ENCODE measurements at regions not wholly inside any gene's neighbourhood (a gene's known extent, or its start where the extent isn't known, plus 50 kb on each side); places are given as distances from the start of the nearest gene placed in this dataset.

DNA sequence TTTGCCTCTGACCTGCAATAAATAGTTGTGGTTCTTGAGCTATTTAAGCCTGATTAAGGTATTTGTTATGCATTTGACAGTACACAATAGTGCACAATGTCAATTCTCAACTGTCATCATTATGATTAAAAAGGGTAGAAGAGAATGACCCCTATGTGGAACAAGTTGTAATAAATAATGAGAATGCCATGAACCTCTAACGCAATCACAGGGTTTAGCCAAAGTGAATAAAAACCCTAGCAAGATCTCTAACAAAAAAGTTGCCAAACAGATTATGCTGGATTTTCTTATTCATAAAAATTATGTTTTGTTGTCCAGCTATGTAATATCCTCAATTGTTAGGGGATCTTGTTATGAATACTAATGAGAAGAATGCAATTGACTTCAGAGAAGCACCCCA lies 387.4 kb downstream of the GPAT3 start:
- intact Hi-C loops (cut with DNase I; ENCODE audit: low total_unique reads): no loop called here
- Histone ChIP-seq H3K36me3 (no peaks in the 10 kb centered on the region), H3K27me3 (no peaks in the 10 kb centered on the region), H3K4me3 (no peak overlapping the region), H3K9me3 (no peaks in the 10 kb centered on the region), H3K27ac (no peak overlapping the region), H3K4me1 (no peaks in the 10 kb centered on the region)
- ATAC-seq (no peak), DNase-seq (no peak)
- in situ Hi-C loops (cut with MboI; ENCODE audit: low sequenced_read_pairs in 4 of 4): no loop called here
- TF ChIP-seq, protein P1, sequence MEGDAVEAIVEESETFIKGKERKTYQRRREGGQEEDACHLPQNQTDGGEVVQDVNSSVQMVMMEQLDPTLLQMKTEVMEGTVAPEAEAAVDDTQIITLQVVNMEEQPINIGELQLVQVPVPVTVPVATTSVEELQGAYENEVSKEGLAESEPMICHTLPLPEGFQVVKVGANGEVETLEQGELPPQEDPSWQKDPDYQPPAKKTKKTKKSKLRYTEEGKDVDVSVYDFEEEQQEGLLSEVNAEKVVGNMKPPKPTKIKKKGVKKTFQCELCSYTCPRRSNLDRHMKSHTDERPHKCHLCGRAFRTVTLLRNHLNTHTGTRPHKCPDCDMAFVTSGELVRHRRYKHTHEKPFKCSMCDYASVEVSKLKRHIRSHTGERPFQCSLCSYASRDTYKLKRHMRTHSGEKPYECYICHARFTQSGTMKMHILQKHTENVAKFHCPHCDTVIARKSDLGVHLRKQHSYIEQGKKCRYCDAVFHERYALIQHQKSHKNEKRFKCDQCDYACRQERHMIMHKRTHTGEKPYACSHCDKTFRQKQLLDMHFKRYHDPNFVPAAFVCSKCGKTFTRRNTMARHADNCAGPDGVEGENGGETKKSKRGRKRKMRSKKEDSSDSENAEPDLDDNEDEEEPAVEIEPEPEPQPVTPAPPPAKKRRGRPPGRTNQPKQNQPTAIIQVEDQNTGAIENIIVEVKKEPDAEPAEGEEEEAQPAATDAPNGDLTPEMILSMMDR (IDR thresholded peaks at IDR 0.05 in 4 of 5, conservative IDR thresholded peaks at IDR 0.05 in 1 of 5): no peak
- no peak for TF ChIP-seq POLR2A (IDR thresholded peaks at IDR 0.05)

DNA sequence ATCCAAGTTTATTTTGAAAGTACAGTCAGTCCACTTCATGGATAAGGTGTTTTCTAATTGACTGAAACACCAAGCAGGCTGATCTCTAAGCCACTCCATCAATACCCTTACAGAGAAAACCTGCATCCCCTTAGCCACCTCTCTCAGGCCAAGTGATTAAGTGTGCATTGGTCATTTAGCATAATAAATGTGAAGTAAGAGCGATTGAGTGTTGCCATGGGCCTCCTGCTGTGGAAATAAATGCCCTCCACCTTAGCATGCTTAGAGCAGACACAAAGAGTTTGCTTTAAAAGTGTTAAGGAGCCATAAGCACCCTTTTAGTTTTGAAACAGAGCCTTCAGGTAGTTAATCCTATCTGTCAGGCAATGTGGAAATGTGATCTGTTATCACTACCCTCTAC lies 386.5 kb downstream of the GPAT3 start:
- no peaks in the 10 kb centered on the region for H3K4me1 ChIP-seq
- ATAC-seq (no peak), DNase-seq (no peak)
- no peaks in the 10 kb centered on the region for H3K9me3 ChIP-seq
- no peaks in the 10 kb centered on the region for H3K36me3 ChIP-seq
- H3K4me3 ChIP-seq: no peak overlapping the region
- TF ChIP-seq, protein P1 (IDR thresholded peaks at IDR 0.05 in 4 of 5, conservative IDR thresholded peaks at IDR 0.05 in 1 of 5): no peak
- TF ChIP-seq POLR2A (IDR thresholded peaks at IDR 0.05): no peak
- no peak overlapping the region for H3K27ac ChIP-seq
- in situ Hi-C loops (cut with MboI; ENCODE audit: low sequenced_read_pairs in 4 of 4) (no loop called here), intact Hi-C loops (cut with DNase I; ENCODE audit: low total_unique reads) (no loop called here)
- no peaks in the 10 kb centered on the region for H3K27me3 ChIP-seq

DNA sequence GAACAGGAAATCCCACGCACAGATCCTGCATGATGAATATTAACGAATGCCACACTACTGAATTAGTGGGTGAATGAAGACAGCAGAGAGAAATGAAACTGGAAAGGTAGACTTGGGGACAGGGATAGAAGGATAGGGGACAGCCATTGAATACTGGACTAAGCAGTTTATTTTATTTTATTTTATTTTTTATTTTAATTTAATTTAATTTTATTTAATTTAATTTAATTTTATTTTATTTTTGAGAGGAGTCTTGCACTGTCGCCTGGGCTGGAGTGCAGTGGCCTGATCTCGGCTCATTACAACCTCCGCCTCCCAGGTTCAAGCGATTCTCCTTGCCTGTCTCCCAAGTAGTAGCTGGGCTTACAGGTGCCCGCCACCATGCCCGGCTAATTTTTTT lies 385.2 kb downstream of the GPAT3 start:
- H3K4me1 ChIP-seq: no peaks in the 10 kb centered on the region
- no peaks in the 10 kb centered on the region for H3K36me3 ChIP-seq
- DNase-seq: no peak
- no peak overlapping the region for H3K4me3 ChIP-seq
- TF ChIP-seq POLR2A (IDR thresholded peaks at IDR 0.05): no peak
- no peaks in the 10 kb centered on the region for H3K27me3 ChIP-seq
- in situ Hi-C loops (cut with MboI; ENCODE audit: low sequenced_read_pairs in 4 of 4) (no loop called here), intact Hi-C loops (cut with DNase I; ENCODE audit: low total_unique reads) (no loop called here)
- no peak overlapping the region for H3K27ac ChIP-seq
- no peaks in the 10 kb centered on the region for H3K9me3 ChIP-seq
- ATAC-seq: no peak

DNA sequence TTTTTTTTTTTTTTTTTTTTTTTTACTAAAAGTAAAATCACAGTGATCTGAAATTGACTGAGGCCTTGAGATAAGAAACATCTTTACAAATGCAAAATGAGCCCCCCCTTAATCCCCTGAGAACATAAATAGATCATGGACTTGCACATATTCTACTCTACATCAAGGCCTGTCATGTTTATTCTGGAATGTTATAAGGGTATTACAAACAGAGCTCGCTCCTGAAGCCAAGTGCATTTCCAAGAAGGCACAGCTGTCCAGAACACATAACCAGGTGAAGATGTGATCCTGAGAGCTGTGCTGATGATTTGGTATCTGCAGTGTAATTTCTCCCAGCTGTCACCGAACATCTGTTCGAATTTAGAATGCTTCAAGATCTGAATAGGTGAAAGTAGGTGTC lies 384.5 kb downstream of the GPAT3 start:
- H3K27ac ChIP-seq: no peak overlapping the region
- DNase-seq (no peak), ATAC-seq (no peak)
- no peaks in the 10 kb centered on the region for H3K9me3 ChIP-seq
- in situ Hi-C loops (cut with MboI; ENCODE audit: low sequenced_read_pairs in 4 of 4) (no loop called here), intact Hi-C loops (cut with DNase I; ENCODE audit: low total_unique reads) (no loop called here)
- H3K27me3 ChIP-seq: no peaks in the 10 kb centered on the region
- no peaks in the 10 kb centered on the region for H3K36me3 ChIP-seq
- no peak overlapping the region for H3K4me3 ChIP-seq
- H3K4me1 ChIP-seq: no peaks in the 10 kb centered on the region
- TF ChIP-seq POLR2A (IDR thresholded peaks at IDR 0.05): no peak

DNA sequence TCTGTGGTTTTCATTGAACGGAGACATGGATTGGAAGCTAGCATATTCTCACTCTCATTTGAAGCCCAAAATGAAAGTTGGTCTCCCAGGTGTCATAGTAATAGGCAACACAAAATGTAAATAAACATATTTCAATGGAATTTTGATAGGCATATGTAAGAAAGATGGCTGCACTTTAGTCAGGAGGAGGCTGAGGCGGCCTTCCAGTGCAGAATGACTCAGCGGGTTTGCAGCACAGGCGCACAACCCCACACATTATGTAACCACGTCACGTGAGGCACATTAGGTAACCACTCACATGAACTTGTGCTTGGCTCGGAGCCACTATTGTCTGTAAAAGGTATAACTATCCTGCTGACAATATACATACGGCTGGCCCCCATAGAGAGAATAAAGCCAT lies 381.7 kb downstream of the GPAT3 start:
- in situ Hi-C loops (cut with MboI; ENCODE audit: low sequenced_read_pairs in 4 of 4): no loop called here
- no peak overlapping the region for H3K4me3 ChIP-seq
- H3K36me3 ChIP-seq: no peaks in the 10 kb centered on the region
- H3K27ac ChIP-seq: no peak overlapping the region
- TF ChIP-seq POLR2A (IDR thresholded peaks at IDR 0.05): no peak
- TF ChIP-seq, protein P1 (IDR thresholded peaks at IDR 0.05 in 4 of 5, conservative IDR thresholded peaks at IDR 0.05 in 1 of 5): no peak
- H3K9me3 ChIP-seq: no peaks in the 10 kb centered on the region
- H3K27me3 ChIP-seq: no peaks in the 10 kb centered on the region
- intact Hi-C loops (cut with DNase I; ENCODE audit: low total_unique reads): no loop called here
- no peak for ATAC-seq
- H3K4me1 ChIP-seq: no peaks in the 10 kb centered on the region
- no peak for DNase-seq

DNA sequence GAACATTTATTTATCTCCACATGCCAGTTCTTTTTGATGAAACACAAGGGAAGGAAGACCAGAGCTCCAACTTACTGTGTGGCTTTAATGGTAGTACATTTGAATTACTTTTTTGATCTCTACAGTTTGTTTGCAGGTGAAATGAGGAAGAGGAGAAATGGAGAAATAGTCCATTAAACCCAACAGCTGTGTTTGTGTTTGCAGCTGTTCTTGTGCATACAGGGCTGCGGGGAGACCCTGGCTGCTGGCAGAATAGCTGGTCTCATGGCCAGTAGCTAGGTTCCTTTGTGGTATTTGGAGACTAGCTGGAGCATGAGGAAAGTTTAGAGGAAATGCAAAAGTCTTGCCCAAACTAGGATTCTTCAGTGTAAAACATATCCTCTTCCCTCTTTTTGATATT lies 374.8 kb downstream of the GPAT3 start:
- intact Hi-C loops (cut with DNase I; ENCODE audit: low total_unique reads): no loop called here
- TF ChIP-seq POLR2A (IDR thresholded peaks at IDR 0.05): no peak
- TF ChIP-seq, protein P1 (IDR thresholded peaks at IDR 0.05 in 4 of 5, conservative IDR thresholded peaks at IDR 0.05 in 1 of 5): no peak
- ATAC-seq: no peak
- Histone ChIP-seq H3K9me3 (no peaks in the 10 kb centered on the region), H3K27ac (no peak overlapping the region), H3K4me1 (no peaks in the 10 kb centered on the region), H3K27me3 (no peaks in the 10 kb centered on the region), H3K36me3 (no peaks in the 10 kb centered on the region), H3K4me3 (no peak overlapping the region)
- no peak for DNase-seq
- in situ Hi-C loops (cut with MboI; ENCODE audit: low sequenced_read_pairs in 4 of 4): no loop called here
